Ureter (tissue), 1 donor: ENCODE measurements at regions not wholly inside any gene's neighbourhood (a gene's known extent, or its start where the extent isn't known, plus 50 kb on each side); places are given as distances from the start of the nearest gene placed in this dataset.

Source experiments
- DNase-seq: peaks from one replicate; pipeline ENCODE4 v3.0.0-alpha.2; 2020; ENCODE audit warnings: low spot score
- donor health status: DM: yes; HTN: yes; CAD: no.

- no peak for DNase-seq
Measured at GRCh38 chr7:132072873-132073272, 503.4 kb downstream of the PLXNA4 start.

GRCh38 chr7:132072165-132072564, 504.1 kb downstream of the PLXNA4 start:
- no peak for DNase-seq

GRCh38 chr7:132069306-132069705, 507.0 kb downstream of the PLXNA4 start:
- no peak for DNase-seq

GRCh38 chr7:132066761-132067171, 509.5 kb downstream of the PLXNA4 start:
- DNase-seq, result no peak

- DNase-seq, result no peak
Measured at GRCh38 chr7:132065989-132066603, 509.7 kb upstream of the PODXL start.

- DNase-seq, result peak; percentile 75
Measured at GRCh38 chr7:132065193-132065988, 509.0 kb upstream of the PODXL start.

GRCh38 chr7:132063800-132064199, 507.4 kb upstream of the PODXL start:
- DNase-seq, result no peak

GRCh38 chr7:132061937-132062336, 505.5 kb upstream of the PODXL start:
- DNase-seq, result no peak

- DNase-seq, result no peak
Measured at GRCh38 chr7:132059141-132059540, 502.7 kb upstream of the PODXL start.

- DNase-seq, result no peak
Measured at GRCh38 chr7:132055336-132056120, 499.1 kb upstream of the PODXL start.

- no peak for DNase-seq
Measured at GRCh38 chr7:132053871-132054270, 497.4 kb upstream of the PODXL start.

GRCh38 chr7:132051311-132051710, 494.9 kb upstream of the PODXL start:
- no peak for DNase-seq

GRCh38 chr7:132049462-132050304, 493.3 kb upstream of the PODXL start:
- no peak for DNase-seq

- DNase-seq, result no peak
Measured at GRCh38 chr7:132045481-132045980, 489.1 kb upstream of the PODXL start.

- no peak for DNase-seq
Measured at GRCh38 chr7:132045002-132045401, 488.6 kb upstream of the PODXL start.

GRCh38 chr7:132044247-132044646, 487.8 kb upstream of the PODXL start:
- DNase-seq, result no peak

- no peak for DNase-seq
Measured at GRCh38 chr7:132041108-132041507, 484.7 kb upstream of the PODXL start.

- DNase-seq, result no peak
Measured at GRCh38 chr7:132035517-132036362, 479.3 kb upstream of the PODXL start.

GRCh38 chr7:132034748-132035416, 478.5 kb upstream of the PODXL start:
- DNase-seq, result no peak

GRCh38 chr7:132030883-132031282, 474.5 kb upstream of the PODXL start:
- DNase-seq, result no peak
